TTC549 (cell line): ENCODE measurements at regions not wholly inside any gene's neighbourhood (a gene's known extent, or its start where the extent isn't known, plus 50 kb on each side); places are given as distances from the start of the nearest gene placed in this dataset.
A peak's percentile ranks its signal among the peaks of the same experiment; 100 is the strongest.

Source experiments
- FAIRE-seq: peaks from 2 replicates; lab custom pipeline; 2012; peaks lifted over from hg19 to GRCh38; lab: Jason Lieb, UNC

DNA sequence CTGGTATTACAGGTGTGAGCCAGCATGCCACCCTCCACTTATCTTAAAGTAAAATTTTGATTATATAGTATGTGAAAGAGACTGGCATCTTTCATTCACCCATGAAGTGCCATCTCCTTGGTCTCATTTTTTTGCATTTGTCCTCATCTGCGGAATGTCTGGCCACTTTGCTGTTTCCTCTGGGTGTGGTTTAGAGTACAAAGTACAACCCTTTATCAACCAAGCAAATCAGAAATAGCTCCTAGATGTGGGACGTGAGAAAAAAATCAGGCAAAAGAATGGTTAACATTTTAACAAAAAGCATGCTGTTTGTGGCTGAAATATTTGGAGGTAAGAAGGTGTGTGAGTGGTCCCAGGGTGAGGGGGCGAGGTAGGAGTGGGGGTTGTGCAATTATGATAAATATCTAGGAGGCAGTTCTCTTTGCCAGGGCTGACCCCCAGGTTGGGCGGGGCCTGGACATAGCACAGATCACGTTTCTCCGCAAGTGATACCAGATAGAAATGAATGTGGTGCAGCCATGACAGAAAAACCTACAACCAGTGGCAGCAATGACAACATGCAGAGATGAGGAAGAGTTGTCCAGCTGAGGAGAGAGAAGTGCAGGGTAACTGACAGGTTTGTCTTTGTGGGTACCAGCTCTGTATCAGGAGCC lies 115.8 kb upstream of the SERTAD2 start:
- FAIRE-seq = no peak

DNA sequence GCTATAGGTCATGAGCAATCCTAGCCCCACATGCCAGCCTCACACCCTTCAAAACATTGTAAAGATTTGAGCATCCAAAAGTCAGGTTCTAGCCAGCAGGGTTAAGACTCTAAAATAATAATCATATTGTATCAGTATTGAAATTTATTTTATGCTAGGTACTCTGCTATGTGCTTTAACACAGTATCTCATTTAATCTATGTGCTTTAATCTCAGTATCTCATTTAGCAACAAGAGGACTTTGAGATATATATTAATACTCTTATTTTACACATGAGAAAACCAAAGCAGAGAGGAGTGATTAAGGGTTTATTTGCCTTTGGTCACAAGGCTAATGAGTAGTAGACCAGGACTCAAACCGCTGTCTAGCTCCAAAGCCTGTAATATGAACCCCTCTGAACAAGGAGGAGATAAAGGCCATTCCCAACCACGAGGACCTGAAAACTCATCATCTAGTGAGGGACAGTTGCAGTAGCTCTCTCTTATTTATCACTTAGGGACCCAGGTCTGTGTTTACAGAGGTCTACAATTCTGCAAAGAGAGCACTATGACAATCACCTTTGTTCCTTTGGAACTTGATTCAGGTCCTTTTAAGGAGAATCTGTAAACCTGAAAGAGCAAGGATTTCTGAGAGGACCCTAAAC lies 116.5 kb upstream of the SERTAD2 start:
- no peak for FAIRE-seq

DNA sequence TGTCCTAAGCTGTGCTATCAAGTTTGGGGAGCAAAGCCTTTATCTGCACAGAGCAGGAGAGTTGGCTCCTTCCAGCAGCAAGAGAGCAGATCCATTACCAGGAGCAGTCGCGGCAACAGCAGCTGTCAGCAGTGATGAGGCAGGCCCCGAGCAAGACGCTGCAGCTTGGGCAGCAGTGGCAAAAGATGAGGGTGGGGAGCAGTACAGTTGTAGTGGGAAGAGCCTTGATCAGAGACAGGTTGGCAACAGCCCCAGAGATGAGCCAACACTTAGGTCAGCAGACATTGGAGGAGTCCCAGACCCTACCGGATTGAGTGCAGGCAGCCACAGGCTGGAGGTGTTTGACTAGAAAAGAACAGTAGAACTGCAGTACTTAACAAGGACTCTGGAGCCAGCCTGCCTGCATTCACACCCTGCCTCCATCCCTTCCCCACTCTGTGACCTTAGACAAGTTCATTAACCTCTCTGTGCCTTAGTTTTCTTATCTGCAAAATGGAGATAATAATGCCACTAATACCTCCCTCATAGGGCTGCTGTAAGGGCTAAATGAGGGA lies 117.1 kb upstream of the SERTAD2 start:
- no peak for FAIRE-seq

DNA sequence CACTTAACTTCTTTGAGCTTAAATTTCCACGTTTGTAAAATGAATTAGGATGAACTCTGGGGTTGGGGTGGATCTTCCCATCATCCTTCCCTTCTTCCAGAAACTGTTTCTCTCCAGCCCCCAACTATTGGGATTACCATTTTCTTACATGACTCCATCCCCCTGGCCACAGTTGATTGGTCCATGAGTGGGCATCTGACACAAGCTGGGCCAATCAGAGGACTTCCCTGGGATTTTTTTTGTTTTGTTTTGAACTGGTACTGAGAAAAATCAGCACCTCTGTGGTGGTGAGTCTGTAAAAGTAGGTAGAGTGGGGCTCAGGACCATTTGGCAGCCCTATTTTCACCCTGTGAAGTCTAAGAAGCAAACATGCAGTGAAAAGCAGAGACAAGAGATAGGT lies 118.0 kb upstream of the SERTAD2 start:
- no peak for FAIRE-seq

DNA sequence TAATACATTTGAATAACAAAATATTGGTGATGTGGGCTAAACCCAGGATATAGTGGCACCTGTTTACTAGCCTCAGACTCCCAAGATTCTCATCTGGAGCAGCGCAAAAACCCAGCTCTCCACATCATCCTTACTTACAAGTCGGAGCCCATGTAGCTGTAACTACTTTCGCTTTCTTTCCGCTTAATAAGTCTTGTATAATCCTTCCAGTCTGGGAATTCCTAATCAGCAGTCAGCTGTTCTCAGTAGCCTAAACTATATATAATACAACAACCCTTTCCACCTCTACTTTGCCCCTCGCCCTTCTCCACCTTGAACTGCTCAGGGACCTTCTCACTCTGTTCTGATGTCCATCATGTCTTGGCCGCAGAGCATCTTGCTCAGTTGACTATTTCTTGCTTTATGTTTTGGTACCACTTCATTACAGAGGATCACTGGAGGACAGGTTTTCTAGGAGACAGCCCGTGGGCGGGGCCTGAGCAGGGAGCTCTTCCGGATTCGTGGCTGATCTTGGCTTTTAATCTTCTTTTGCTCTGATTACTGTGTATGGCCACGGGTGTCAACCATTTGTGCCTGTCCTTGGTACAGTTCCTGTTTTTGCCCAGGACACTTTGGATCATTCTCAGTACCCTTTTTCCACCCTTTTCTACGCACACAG lies 119.9 kb upstream of the SERTAD2 start:
- FAIRE-seq = no peak

DNA sequence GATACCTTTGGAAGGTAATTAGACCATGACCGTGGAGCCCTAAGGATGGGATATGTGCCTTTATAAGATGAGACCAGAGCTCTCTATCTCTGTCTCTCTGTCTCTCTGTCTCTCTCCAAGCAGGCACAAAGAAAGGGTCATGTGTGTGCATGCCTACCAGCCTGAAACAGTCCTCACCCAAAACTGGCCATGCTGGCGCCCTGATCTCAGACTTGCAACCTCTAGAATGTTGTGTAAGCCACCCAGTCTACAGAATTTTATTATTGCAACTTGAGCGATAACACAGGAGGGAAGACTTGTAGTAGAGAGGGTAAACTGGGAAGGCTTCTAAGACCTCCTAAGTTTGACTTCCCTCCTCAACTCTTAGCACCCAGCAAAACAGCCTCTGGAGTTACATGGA lies 124.1 kb upstream of the SERTAD2 start:
- FAIRE-seq = no peak

DNA sequence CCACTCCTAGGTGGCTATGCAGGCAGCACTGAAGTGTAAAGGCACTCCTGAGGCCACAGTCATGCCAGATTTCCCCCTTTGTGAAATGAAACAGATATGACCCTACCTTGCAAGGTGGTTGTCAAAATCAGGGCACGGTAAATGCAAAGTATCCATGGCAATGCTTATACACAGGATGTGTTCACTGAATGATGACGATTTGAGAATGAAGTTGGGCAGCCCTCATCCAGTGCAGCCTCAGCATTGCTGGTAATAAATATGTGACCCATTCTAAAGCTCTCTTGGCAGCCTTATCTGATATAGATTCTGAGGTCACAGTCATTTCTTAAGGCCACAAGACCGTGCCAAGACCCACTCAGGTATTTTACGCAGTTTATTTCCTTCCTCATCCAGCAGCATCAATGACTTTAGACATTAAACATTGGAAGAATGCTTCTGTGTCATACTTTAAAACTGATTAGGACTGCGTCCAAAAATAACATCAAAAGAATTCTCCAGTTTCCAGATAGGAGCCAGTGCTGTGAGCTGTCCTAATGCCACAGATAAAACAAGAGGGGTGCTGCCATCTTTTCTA lies 125.5 kb upstream of the SERTAD2 start:
- FAIRE-seq = no peak

DNA sequence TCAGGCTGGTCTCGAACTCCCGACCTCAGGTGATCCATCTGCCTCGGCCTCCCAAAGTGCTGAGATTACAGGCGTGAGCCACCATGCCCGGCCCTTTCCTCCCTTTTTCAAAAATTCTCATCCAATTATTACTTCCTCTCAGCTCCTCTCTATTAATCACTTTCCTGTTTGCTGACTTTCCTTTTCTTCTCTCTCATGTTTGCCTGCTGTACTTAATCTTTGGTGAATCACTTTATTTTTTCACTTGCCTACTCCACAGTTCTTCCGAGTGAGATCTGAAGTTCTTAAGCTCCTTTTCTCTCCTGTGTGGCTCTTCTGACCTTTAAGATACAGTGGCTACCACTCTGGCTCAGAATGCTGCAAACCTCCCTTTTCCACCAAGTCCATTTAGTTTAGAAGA lies 126.3 kb upstream of the SERTAD2 start:
- FAIRE-seq = no peak

DNA sequence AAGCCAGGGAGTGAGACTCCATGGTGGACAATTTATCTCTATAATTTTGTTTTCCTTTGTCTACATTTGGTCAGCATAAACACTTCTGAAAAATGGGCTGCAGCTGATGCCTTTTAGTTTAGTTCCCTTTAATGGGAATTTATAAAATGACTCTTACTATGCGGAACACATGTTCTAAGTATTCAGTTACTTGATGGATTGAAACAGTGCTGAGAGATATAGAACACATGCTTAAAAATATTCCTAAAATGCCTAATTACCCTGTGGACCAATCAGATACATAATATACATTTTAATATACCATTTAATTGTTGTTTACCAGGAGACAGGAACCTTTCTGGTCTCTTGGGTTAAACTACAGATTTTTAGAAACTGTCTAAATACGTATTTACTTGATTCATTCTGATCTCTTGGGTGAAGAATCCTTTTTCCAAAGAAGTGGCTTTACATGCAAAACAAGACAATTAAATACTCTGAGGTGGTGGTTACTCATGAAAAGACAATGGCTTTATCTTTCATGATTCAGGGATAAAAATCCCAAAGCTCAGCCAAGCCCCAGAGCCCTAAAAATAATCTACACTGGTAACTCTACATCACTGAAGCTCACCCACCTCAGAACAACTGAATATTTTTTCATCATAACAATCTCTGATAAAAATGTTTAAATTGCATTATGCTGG lies 128.1 kb upstream of the SERTAD2 start:
- FAIRE-seq = no peak

DNA sequence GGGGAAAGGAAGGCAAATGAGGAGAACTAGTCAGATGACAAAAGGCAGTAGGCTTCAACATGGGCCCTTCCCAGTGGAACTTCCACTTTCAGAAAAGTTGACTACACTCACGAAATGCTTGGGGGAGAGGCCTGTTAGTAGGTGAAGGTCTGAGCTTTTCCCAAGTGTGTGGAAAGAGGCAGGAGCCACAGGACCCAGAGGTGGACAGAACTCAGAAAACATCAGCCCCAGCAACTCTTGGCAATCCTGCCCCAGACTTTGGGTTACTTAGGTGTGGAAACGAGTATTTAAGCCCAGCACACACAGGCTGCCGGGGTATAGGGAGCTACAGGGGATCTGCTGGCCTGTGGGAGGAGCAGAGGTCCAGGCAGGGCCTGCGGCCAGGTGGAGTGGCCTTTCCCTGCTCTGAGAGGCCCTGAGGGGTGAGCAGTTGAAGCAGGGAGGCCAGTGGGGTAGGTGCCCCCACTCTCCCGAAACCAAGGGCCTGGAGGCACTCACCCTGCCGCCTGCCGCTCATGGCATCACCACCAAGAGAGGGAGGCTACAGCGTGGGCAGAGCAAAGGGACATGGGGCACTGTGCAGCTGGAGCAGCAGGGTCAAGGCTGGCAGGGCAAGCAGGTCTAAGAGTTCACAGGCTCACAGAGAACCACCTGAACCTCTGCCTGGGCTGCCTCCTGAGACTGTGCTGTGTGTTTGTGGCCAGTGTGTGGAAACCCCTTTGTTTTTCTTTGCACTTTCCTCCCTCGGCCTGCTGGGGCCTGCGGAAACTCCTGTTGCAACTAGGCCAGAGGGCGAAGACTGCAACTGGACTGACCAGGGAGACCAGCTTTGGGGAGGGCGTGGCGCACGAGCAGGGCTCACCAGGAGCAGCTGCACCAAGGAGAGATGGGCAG lies 130.7 kb upstream of the SERTAD2 start:
- FAIRE-seq = no peak

DNA sequence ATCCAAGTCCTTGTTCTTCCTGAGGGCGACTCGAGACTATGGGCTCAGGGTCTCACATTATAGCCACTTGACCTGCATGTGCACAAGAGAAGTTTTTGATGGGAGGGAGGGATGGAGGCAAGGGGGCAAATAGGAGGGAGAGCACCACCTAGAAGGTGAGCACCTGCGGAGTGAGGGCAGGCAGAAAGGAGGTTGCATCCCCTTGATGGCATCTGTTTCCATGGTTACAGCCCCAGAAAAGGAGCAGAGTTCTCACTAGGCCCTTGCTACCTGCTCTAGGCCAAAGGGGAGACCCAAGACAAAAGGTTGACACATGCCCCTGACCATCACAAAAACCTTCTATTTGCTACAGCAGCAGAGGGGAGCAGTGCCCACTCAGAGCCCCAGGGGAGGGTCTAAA lies 131.5 kb upstream of the SERTAD2 start:
- FAIRE-seq = no peak

DNA sequence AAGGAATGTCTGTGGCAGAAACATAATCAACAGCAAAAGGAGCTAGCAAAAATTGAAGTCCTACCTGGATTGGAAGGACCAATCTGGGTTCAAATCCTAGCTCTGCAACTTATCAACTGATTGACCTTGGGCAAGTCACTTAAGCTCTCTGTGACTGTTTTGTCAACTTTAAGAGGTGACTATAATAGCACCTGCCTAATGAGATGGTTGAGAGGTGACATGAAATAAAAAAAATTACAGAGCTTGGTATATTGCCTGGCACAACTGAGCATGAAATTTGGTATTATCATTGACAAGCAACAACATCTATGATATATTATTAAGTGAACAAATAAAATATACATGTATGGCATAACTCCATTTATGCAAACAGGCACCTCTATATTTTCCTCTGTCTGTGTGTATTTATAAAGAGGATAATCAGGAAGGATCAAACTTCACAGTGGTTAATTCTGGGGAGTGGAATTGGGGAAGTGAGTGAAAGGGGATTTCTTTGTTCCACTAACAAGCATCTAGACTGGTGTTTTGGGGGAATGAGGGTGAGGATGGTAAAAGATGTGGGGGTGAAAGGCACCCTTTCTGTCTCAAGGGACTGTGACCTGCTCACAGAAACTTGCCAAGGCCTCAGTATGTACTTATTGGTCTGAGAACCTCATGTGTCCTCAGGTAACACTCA lies 132.8 kb upstream of the SERTAD2 start:
- no peak for FAIRE-seq

DNA sequence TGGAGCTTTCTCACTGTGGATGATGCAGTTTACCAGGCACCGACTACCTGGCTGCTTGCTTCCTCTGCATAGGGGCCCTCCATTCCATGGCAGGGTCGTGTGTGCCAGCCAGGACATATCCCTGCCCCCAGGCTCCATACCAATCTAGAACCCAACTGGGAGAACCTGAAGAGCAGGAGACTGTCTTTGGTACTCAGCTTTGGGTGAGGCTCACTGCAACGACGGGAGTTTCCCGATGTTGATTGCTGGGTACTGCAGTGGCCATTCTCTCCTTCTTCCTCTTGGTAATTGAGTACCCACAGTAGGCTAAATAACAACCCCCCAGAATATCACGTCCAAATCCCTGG lies 133.3 kb upstream of the SERTAD2 start:
- no peak for FAIRE-seq

DNA sequence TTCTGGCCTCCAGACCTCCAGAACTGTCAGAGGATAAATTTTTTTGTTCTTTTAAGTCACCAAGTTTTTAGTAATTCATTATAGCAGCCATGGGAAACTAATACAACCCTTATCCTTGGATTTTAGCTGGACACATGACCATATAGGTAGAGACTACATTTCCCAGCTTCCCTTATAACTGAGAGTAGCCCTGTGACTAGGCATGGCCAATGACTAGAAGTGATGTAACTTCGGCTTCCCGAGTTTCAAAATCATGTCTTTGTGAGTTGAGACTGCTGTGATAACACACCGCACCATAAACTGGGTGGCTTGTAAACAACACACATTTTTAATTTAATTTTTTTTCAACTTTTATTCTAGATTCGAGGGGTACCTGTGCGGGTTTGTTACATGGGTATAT lies 134.0 kb upstream of the SERTAD2 start:
- FAIRE-seq = no peak

DNA sequence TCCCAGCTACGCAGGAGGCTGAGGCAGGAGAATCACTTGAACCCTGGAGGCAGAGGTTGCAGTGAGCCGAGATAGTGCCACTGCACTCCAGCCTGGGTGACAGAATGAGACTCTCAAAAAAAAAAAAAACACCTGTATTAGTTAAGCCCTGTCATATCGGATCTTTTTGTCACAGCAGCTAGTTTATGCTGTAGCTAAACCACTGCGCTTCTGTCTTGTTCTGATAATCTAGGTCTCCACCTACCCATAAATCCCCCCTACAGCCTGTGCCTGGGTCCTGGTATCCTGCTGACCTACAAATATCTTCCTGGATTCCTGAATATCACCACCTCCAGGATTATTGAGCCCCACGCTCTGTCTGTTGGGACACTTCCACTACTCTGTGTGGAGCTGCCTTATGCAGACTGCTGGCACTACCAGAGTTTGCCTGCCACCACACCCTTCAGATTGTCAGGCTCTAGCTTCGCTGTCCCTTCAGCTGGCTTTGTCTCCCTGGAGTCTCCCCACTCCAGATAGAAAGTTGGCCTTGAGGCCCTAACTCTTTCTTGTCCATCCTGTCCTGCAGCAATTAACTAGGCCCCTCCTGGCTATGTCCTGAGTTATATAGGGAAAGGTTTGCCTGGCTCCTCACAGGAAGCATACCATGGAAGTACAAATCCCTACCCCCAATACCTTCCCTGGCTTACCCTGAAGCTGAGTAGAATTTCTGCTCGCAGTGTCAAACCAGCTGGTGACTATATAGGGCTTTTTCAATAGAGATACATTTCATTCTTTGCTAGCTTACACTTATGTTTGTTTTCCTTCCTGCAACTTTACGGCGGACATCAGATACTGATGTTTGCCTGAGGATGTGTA lies 136.0 kb upstream of the SERTAD2 start:
- FAIRE-seq = no peak

DNA sequence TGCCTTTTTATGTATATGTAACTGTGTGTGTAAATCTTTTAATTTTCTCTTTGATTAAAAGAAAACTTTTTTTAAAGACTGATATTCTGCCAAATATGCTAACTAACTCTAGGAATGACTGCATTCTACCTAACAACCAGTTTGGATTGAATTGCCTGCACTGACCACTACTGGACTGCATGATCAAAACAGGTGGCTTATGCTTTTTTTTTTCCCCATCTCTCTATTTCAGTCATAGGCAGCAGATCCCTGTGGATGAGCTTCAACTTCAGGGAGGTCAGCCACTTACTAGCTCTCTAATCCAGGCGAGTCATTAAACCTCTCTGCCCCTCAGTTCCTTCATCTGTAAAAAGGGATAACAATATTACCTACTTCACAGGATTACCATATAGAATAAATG lies 138.6 kb upstream of the SERTAD2 start:
- FAIRE-seq = peak; percentile 22

DNA sequence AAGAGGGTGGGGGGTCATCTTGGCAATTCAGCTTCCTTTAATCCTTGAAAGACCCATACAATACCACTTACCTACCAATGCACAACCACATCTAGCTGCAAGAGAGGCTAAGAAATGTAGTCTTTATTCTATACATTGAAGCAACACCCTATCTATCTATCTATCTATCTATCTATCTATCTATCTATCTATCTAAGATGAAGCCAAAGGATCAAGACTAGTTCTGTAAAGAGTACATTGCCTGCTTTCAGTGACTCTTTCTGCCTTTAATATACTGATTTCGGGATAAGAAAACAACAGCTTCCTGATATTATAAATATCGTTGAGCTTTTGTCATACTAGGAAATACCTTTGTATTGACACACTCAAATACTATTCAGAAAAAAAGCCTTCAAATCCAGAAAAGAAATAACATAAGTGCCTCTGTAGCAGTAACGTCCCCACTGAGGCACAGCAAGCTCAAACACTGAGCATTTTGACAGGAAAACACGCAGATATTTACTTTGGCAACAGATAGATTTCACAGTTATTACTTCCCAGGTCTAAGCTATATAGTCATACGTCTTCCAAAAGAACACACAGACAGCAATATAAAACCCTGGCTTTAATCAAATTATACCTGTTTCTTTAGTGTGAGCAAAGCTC lies 139.4 kb upstream of the SERTAD2 start:
- no peak for FAIRE-seq

DNA sequence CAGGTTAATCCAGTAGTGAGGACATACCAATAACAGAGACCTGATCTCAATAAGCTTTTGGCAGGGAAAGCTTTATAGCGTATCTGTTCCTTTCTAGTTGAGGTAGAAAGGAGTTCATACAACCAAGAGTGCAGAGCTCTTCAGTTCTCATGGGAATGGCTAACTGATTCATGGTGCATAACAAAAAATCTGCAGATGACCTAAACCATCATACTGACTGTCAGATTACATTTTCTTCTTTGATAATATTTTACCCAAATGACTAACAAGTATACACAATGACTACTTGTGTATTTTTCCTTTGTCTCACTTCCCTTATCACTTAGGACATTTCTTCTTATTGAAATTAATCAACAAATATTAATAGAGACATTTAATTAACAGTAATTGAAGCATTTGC lies 140.0 kb upstream of the SERTAD2 start:
- FAIRE-seq = no peak

DNA sequence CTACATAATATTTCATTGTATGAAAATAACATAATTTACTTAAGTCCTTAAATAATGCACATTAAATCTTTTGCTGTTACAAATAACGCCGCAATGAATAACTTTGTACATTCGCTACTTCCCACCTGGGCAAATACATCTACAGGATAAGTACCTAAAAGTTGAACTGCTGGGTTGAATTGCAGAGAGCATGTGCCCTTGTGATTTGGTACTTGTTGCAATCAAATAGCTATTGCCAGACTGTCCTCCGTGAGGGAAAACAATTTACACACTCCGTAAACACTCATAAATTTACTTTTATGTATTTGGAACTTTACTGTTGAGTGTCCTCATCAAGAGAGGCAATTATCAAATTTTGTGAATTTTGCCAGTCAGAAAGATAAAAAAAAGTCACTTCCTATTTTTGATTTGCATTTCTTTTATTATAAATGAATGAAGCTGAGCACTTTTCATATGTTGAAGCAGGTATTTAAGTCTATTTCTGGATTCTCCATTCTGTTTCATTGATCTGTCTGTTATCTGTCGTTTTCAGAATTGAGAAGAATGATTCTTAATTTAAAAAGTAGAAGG lies 140.8 kb upstream of the SERTAD2 start:
- FAIRE-seq = no peak
